GM18858 (cell line): ENCODE measurements at regions not wholly inside any gene's neighbourhood (a gene's known extent, or its start where the extent isn't known, plus 50 kb on each side); places are given as distances from the start of the nearest gene placed in this dataset.

ENCODE experiments used
- ATAC-seq: cut with Tn5 transposase; IDR thresholded peaks from one replicate; pipeline ENCODE4 v1.9.1; 2021; ENCODE audit not compliant: unreplicated experiment

- ATAC-seq = no peak
Observed at GRCh38 chr17:63325808-63326207, 120.3 kb downstream of the CYB561 start.

GRCh38 chr17:63329876-63330275, 116.2 kb downstream of the CYB561 start:
- no peak for ATAC-seq

DNA sequence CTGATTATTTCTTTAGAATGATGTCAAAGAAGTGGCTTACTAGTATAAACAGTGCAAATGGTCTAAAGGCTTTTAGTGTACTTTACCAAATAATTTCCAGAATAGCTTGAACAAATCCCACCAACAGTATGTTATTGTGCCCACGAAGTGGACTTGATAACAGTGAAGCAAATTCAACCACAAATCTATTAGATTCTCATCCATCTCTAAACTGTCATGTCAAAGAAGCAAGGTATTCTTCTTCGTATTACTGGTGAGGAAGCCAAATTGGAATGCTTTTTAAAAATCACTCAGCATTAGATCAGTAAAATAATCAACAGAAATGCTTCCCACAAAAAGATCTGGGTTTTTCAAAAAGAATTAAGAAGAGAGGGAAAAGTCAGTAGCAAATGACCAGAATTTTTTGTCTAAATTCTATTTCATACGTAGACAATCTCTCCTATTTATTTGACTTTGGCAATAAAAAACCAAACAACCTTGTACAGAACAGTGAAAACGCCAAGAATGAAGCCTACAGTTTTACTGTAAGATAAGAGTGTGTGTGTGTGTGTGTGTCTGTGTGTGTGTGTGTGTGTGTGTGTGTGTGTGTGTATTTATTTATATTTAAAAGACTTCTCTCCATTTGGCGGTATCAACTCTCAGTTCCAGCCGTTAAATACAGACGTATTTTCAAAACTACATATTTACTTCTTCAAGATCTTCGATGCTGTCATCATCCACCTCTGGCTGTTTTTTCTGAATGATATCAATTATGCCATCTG, 114.6 kb downstream of the CYB561 start:
- no peak for ATAC-seq

DNA sequence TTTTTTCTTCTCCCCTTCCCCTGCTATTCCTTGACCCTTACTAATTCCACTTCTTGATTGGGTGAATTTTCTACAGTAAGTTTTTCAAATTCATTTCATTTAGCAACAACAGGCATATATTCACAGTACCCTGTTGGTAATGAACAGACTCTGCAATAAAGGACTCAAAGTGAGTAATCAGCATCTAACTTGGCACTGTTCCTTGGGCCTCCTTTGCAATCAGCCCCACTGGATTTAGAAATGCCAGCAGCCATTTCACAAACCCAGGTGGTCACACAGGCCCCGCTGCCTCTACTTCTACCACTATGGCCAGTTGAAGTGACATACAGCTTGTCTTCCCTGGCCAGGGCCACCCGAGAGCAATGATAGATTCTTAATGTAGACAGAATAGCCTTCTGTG, 113.8 kb downstream of the CYB561 start:
- no peak for ATAC-seq

- no peak for ATAC-seq
Observed at GRCh38 chr17:63333869-63334268, 112.2 kb downstream of the CYB561 start.

GRCh38 chr17:63335831-63336230, 110.3 kb downstream of the CYB561 start:
- no peak for ATAC-seq

DNA sequence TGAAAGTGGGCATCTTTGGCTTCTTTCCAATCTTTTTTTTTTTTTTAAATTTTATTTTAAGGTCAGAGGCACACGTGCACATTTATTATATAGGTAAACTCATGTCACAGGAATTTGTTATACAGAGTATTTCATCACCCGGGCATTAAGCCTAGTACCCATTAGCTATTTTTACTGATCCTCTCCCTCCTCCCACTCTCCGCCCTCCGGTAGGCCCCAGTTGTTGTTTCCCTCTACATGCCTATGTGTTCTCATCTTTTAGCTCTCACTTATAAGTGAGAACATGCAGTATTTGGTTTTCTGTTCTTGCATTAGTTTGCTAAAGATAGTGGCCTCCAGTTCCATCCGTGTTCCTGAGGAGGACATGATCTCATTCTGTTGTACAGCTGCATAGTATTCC, 108.5 kb downstream of the CYB561 start:
- no peak for ATAC-seq

DNA sequence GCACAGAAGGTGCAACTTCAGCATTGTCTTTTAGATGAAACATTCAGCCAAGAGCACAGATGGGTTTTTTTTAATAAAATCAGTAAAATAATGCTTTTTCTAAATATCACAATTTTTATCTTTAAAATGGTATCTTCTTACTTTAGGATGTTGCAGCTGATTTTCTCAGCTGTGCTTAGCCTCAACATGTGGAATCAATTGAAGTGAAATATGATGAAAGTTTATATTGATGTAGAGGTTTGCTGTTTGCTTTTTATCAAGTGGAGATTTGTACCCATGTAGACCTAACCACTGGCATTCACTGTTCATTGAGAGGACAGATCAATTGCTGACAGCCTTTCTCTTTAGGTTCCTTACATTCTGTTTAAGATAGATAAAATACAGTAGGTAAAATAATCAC, 107.8 kb downstream of the CYB561 start:
- ATAC-seq = no peak

DNA sequence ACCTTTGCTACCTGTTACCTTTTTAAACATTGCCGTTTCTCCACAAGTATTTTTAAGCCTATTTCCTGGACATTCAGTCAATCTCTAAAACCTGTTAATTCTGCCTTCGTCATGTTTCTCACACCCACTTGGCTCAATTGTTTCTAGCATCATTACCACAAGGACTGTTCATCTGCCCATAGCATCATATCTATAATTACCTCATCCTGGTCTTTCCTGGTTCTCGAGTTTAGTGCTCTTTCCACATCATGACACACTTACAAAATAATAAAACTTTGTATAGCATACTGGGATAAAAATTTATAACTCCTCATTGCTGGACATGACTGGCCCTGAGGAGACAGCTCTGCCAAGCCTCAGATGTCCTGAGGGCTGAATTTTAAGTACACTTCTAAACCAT, 104.8 kb downstream of the CYB561 start:
- ATAC-seq = no peak

- ATAC-seq = no peak
Observed at GRCh38 chr17:63344383-63344782, 101.7 kb downstream of the CYB561 start.

GRCh38 chr17:63345611-63346010, 100.5 kb downstream of the CYB561 start:
- ATAC-seq = no peak

DNA sequence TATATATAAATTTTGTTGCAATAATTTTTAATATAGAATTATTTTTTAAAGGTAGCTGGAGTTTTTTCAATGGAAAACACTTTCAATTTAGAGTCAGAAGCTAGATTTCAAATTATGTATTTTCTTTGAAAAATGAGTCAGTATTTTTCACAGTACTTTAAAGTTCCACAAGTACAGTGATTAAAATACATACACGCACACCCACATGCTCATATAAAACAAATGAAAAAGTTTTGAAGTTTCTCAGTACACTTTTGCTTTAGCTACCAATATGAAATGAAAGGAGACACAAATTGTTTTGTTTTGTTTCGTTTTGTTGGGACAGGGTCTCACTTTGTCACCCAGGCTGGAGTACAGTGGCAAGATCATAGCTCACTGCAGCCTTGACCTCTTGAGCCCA, 98.6 kb downstream of the CYB561 start:
- ATAC-seq = no peak

GRCh38 chr17:63349478-63350000, 96.6 kb downstream of the CYB561 start:
- ATAC-seq = no peak

DNA sequence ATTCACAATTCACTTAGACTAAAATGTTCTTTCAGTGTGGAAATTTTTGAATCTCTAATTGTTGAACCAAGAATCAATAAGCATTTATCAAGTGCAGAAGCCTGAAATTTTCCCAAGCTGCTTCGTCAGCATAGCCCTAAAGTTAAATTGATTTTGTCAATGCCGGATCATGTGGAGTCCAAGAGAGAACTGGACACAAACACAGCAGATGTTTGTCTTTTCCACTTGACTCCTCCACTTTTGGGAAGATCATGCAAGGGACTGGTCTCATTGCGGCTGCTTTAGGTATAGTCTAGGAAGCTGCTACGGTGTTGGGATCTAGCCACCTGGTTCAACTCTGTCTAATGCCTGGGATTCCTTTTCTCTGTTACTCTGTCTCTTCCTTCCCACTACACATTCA, 95.7 kb downstream of the CYB561 start:
- ATAC-seq = no peak

- no peak for ATAC-seq
Observed at GRCh38 chr17:63354256-63354655, 91.8 kb downstream of the CYB561 start.

- no peak for ATAC-seq
Observed at GRCh38 chr17:63356337-63356757, 89.8 kb downstream of the CYB561 start.

- ATAC-seq = no peak
Observed at GRCh38 chr17:63358111-63358839, 87.8 kb downstream of the CYB561 start.

GRCh38 chr17:63358956-63359355, 87.2 kb downstream of the CYB561 start:
- ATAC-seq = no peak

DNA sequence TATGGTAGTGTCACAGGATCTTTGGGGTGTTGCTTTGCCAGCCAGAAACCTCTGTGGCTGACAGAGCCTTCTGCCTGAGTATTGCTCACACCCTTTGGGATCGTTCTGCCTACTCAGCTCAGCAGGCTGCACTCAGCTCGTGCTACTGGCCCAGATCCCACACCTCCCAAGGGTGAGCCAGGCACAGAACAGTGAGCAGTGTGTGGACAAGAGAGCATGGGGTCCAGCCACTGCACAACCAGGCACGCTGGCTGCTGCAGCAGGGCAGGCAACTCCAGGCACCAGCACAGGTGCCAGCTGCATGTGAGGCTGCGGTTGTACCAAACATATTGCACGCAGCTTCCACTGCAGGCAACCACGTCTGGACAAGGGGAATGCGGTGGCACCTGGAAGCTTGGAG, 84.9 kb downstream of the CYB561 start:
- no peak for ATAC-seq

DNA sequence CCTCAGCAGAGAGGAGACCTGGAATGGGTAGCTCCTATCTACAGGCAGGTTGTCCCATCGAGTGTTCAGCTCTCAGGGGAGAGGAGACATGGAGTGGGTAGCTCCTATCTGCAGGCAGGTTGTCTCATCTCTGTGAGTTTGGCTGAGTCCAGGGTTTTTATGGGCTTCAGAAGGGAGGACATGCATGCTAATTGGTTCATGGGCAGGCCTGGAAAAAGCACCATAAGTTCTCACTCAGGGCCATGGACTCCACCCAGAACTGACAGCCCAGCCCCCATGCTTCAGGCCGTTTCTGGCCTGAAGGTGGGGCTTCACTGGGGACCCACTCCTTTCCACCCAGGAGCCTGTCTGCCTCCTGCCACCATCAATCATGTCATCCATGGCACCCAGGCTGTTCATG, 84.0 kb downstream of the CYB561 start:
- no peak for ATAC-seq

GRCh38 chr17:63364387-63364786, 81.7 kb downstream of the CYB561 start:
- no peak for ATAC-seq

DNA sequence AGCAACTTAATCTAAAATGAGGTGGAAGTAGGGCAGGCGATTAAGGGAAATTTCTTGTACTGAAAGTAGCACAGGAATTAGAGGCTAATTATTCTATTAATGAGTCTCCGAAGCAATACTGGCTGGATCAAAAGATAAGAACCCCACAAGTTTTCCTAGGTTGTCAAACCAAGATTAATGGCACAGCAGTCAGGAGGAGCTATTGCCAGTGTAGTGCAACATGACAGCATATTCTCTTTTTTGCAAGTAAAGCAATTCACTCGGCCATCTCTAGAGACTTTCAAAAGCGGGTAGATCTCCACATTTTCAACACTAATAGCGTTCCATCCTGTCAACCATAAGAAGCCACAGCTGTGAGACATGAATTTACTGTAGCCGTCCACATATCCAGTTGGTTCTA, 81.2 kb downstream of the CYB561 start:
- ATAC-seq = no peak
